ENCODE measurements at regions not wholly inside any gene's neighbourhood (a gene's known extent, or its start where the extent isn't known, plus 50 kb on each side); places are given as distances from the start of the nearest gene placed in this dataset.

GRCh38 chr10:2917926-2918325 lies 149.4 kb upstream of the PFKP start:
- TF ChIP-seq EZH2 (IDR thresholded peaks at IDR 0.05; ENCODE audit: borderline replicate concordance, insufficient read depth, low read depth, low read length, poor library complexity, severe bottlenecking) (no peak), CTCF (IDR thresholded peaks at IDR 0.05) (no peak)

Data from B cell (primary cell).